Activated CD4-positive, alpha-beta T cell treated with anti-CD3 and anti-CD28 coated beads, Interleukin-2, amount 10 ng/mL, durations not matched to agents 7 days and 5 days (primary cell): ENCODE measurements at regions not wholly inside any gene's neighbourhood (a gene's known extent, or its start where the extent isn't known, plus 50 kb on each side); places are given as distances from the start of the nearest gene placed in this dataset.

ENCODE experiments used
- CTCF ChIA-PET: fragments of 350-600 bp; sonication (Branson Sonifier 250); formaldehyde crosslinking; loops from one replicate; lab custom pipeline; 2021; ENCODE audit warnings: antibody characterized with exemption; lab: Charles Lee
- POLR2A ChIA-PET: fragments of 350-600 bp; sonication (Branson Sonifier 250); formaldehyde crosslinking; loops from one replicate; lab custom pipeline; 2021; ENCODE audit warnings: antibody characterized with exemption; lab: Charles Lee
- DNase-seq: peaks from one replicate; pipeline ENCODE4 v3.0.0-alpha.2; 2020
- H3K27ac Mint-ChIP-seq: one replicate; pipeline ENCODE4 v1.8.0; 2021; ENCODE audit warnings: mild to moderate bottlenecking, moderate library complexity, mixed read lengths
- H3K27me3 Mint-ChIP-seq: one replicate; pipeline ENCODE4 v1.8.0; 2021; ENCODE audit warnings: mixed read lengths
- H3K36me3 Mint-ChIP-seq: one replicate; pipeline ENCODE4 v1.8.0; 2021; ENCODE audit warnings: low read depth, mixed read lengths
- H3K4me1 Mint-ChIP-seq: one replicate; pipeline ENCODE4 v1.8.0; 2021; ENCODE audit warnings: mixed read lengths
- H3K4me3 Mint-ChIP-seq: one replicate; pipeline ENCODE4 v1.8.0; 2021; ENCODE audit warnings: mild to moderate bottlenecking, moderate library complexity, mixed read lengths
- H3K9me3 Mint-ChIP-seq: one replicate; pipeline ENCODE4 v1.8.0; 2021; ENCODE audit warnings: mixed read lengths

DNA sequence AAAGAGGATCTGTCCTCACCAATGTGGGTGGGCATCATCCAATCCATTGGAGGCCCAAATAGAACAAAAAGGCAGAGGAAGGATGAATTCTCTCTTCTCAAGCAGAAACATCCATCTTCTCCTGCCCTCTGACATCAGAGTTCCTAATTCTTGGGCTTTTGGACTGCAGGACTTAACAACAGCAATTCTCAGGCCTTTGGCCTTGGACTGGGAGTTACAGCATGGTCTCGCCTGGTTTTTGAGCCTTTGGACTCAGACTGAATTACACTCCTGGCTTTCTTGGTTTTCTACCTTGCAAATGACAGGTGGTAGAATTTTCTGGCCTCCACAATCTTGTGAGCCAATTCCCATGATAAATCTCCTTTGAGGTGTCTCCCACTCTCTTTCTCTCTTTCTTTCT lies 60.5 kb upstream of the CD180 start:
- peaks cover 8% of the 10 kb centered on the region for H3K9me3 Mint-ChIP-seq
- H3K36me3 Mint-ChIP-seq = no peaks in the 10 kb centered on the region
- no peaks in the 10 kb centered on the region for H3K4me1 Mint-ChIP-seq
- H3K27me3 Mint-ChIP-seq = peaks cover 6% of the 10 kb centered on the region
- POLR2A ChIA-PET = no interaction called here
- H3K4me3 Mint-ChIP-seq = no peak overlapping the region
- H3K27ac Mint-ChIP-seq = no peak overlapping the region
- no peak for DNase-seq
- CTCF ChIA-PET = no interaction called here

DNA sequence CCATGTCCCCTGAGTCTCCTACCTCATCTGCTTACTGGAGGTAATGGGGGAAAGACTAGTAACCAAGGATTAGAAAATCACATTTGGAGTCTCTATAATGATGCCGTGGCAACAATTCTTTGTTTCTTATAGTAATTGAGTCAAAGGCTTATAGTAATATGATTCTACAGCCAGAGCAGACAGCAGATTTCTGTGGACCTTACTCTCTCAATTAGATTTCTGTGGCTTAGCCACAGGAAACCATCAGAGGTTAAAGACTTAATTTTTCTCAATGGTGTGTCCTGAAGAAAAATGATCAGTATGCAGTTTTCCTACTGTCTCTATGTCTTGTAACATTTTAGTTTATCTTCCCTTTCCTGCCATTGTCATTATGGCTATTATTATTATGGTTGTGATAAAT lies 59.3 kb upstream of the CD180 start:
- ChIA-PET CTCF (no interaction called here), POLR2A (no interaction called here)
- Mint-ChIP-seq H3K9me3 (peaks cover 8% of the 10 kb centered on the region), H3K27ac (no peak overlapping the region), H3K27me3 (peaks cover 6% of the 10 kb centered on the region), H3K4me3 (no peak overlapping the region), H3K4me1 (no peaks in the 10 kb centered on the region), H3K36me3 (no peaks in the 10 kb centered on the region)
- no peak for DNase-seq

- Mint-ChIP-seq H3K9me3 (peaks cover 8% of the 10 kb centered on the region), H3K4me3 (no peak overlapping the region), H3K27me3 (peaks cover 4% of the 10 kb centered on the region), H3K36me3 (no peaks in the 10 kb centered on the region), H3K27ac (no peak overlapping the region), H3K4me1 (no peaks in the 10 kb centered on the region)
- DNase-seq = no peak
- POLR2A ChIA-PET = no interaction called here
- CTCF ChIA-PET = no interaction called here
These were observed 57.3 kb upstream of the CD180 start for GRCh38 chr5:67253911-67254310.

- H3K4me3 Mint-ChIP-seq = no peak overlapping the region
- ChIA-PET CTCF (interaction anchor here (0.6 kb wide), 1 partner anchor 34 kb away, joined by 3 read pairs; no protein-coding TSS in a partner anchor), POLR2A (no interaction called here)
- no peak overlapping the region for H3K27ac Mint-ChIP-seq
- no peaks in the 10 kb centered on the region for H3K27me3 Mint-ChIP-seq
- peaks cover 8% of the 10 kb centered on the region for H3K9me3 Mint-ChIP-seq
- DNase-seq = no peak
- no peaks in the 10 kb centered on the region for H3K36me3 Mint-ChIP-seq
- peaks cover 11% of the 10 kb centered on the region for H3K4me1 Mint-ChIP-seq
These were observed 52.9 kb upstream of the CD180 start for GRCh38 chr5:67249590-67249895.

DNA sequence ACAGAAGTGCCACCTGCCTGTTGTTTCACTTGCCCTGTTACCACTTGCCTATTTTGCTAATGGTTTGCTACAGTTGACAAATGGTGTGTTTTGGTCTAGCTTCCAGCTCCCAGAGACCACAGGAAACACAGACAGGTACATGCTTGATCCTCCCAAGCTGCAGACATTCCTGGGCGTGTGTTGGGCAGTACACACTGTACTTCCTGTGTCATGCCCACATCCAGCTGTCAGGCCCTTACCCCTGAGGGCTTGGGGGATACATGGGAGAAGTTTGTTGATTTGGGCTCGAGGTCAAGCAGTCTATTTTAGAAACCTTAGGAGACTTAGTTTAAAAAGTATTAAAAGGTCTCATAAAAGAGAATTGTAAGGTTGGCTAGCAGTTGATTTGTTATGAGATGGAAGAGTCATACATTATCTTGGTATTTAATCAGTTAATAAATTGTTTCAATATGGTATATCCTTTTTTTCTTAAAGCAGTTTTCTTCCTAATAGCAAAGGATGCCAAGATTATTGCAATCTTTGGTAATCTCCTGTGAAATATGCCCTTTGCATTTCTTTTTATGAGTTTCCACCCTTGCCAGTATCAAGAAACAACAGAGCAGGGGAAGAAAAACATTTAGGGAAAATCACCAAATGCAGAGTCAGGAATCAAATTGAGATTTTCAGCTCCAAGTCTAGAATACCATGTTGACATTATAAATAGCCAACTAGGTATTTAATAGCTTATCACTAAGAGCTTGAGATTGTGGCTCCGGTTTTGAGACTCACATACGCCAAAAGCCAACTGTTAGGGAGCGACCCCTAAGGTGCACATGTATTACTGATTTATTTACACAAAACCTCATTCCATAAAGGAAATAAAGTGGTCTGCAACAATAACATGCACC lies 52.3 kb upstream of the CD180 start:
- no peaks in the 10 kb centered on the region for H3K27me3 Mint-ChIP-seq
- no peak overlapping the region for H3K27ac Mint-ChIP-seq
- H3K9me3 Mint-ChIP-seq = peaks cover 8% of the 10 kb centered on the region
- H3K36me3 Mint-ChIP-seq = no peaks in the 10 kb centered on the region
- H3K4me3 Mint-ChIP-seq = no peak overlapping the region
- H3K4me1 Mint-ChIP-seq = peaks cover 11% of the 10 kb centered on the region
- CTCF ChIA-PET = interaction anchor here (0.6 to 0.7 kb wide), 3 partner anchors 35 to 605 kb away, joined by 3 read pairs; no protein-coding TSS in a partner anchor
- POLR2A ChIA-PET = no interaction called here
- no peak for DNase-seq

DNA sequence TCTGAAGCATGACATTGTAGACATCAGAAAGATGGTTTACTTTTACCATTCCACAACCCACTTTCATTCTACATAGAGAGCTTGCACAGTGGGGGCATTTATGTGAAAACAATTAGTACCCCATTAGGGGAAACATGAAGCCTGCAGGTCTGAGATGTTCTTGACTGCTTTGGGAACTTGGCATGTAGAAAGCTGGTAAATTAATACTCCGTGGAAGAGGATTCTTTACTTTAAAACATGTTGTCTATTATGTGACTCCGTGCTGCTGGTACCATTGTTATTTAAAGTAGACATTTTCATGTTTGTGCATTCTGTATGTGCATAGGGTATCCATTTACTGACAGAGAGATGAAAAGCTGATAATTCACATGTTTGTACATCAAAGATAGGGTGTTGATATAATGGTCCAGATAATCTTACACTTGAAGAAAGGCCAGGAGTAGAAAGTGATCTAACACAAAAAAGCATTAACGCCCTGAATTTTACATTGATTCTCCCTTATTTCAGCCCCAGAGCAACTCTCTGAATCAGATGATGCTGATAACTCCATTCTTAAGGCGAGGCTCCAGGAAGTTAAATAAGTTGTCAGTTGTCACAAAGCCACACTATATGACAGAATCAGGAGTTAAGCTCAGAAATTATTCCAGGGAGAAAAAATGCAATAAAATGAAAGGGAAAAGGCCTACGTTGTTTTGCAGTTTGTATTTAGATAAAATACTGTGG lies 50.1 kb upstream of the CD180 start:
- DNase-seq = no peak
- Mint-ChIP-seq H3K4me3 (no peak overlapping the region), H3K27ac (no peak overlapping the region), H3K36me3 (no peaks in the 10 kb centered on the region), H3K9me3 (no peaks in the 10 kb centered on the region), H3K4me1 (peaks cover 14% of the 10 kb centered on the region), H3K27me3 (no peaks in the 10 kb centered on the region)
- ChIA-PET CTCF (interaction anchor here (1.0 to 1.6 kb wide), 6 partner anchors 11 to 1216 kb away, joined by 3 to 6 read pairs (median 4); no protein-coding TSS in a partner anchor), POLR2A (no interaction called here)
